ENCODE measurements at regions not wholly inside any gene's neighbourhood (a gene's known extent, or its start where the extent isn't known, plus 50 kb on each side); places are given as distances from the start of the nearest gene placed in this dataset.

- Mint-ChIP-seq H3K9me3 (no peaks in the 10 kb centered on the region), H3K36me3 (ENCODE audit: low read depth) (no peaks in the 10 kb centered on the region), H3K4me1 (no peaks in the 10 kb centered on the region), H3K27me3 (no peaks in the 10 kb centered on the region), H3K4me3 (no peak overlapping the region), H3K27ac (no peak overlapping the region)
- no peak for DNase-seq
- ChIA-PET CTCF (no interaction called here), POLR2A (no interaction called here)
- intact Hi-C loops (cut with micrococcal nuclease), result no loop called here
- TF ChIP-seq CTCF (IDR thresholded peaks at IDR 0.05), result no peak
- no peak for ATAC-seq (ENCODE audit: low read depth)
These were observed 199.2 kb upstream of the FAM9B start for GRCh38 chrX:9233141-9233540.

GRCh38 chrX:9234315-9234714 is 200.4 kb upstream of the FAM9B start:
- no peaks in the 10 kb centered on the region for H3K4me1 Mint-ChIP-seq
- ChIA-PET POLR2A (no interaction called here), CTCF (no interaction called here)
- no peaks in the 10 kb centered on the region for H3K36me3 Mint-ChIP-seq (ENCODE audit: low read depth)
- intact Hi-C loops (cut with micrococcal nuclease), result no loop called here
- no peak for DNase-seq
- no peak for ATAC-seq (ENCODE audit: low read depth)
- no peak for TF ChIP-seq CTCF (IDR thresholded peaks at IDR 0.05)
- H3K9me3 Mint-ChIP-seq, result no peaks in the 10 kb centered on the region
- H3K4me3 Mint-ChIP-seq, result no peak overlapping the region
- no peaks in the 10 kb centered on the region for H3K27me3 Mint-ChIP-seq
- no peak overlapping the region for H3K27ac Mint-ChIP-seq

- TF ChIP-seq CTCF (IDR thresholded peaks at IDR 0.05), result no peak
- intact Hi-C loops (cut with micrococcal nuclease), result no loop called here
- ATAC-seq (ENCODE audit: low read depth), result no peak
- Mint-ChIP-seq H3K9me3 (no peaks in the 10 kb centered on the region), H3K36me3 (ENCODE audit: low read depth) (no peaks in the 10 kb centered on the region), H3K27ac (no peak overlapping the region), H3K4me1 (no peaks in the 10 kb centered on the region), H3K27me3 (no peaks in the 10 kb centered on the region), H3K4me3 (no peak overlapping the region)
- CTCF ChIA-PET, result no interaction called here
- POLR2A ChIA-PET, result no interaction called here
- no peak for DNase-seq
These were observed 201.8 kb upstream of the FAM9B start for GRCh38 chrX:9235722-9236121.

GRCh38 chrX:9240956-9241355 is 207.0 kb upstream of the FAM9B start:
- ChIA-PET POLR2A (no interaction called here), CTCF (no interaction called here)
- Mint-ChIP-seq H3K27ac (no peak overlapping the region), H3K9me3 (no peaks in the 10 kb centered on the region), H3K4me3 (no peak overlapping the region), H3K4me1 (no peaks in the 10 kb centered on the region), H3K27me3 (no peaks in the 10 kb centered on the region), H3K36me3 (ENCODE audit: low read depth) (no peaks in the 10 kb centered on the region)
- intact Hi-C loops (cut with micrococcal nuclease), result no loop called here
- TF ChIP-seq CTCF (IDR thresholded peaks at IDR 0.05), result no peak
- DNase-seq (no peak), ATAC-seq (ENCODE audit: low read depth) (no peak)

- no peak overlapping the region for H3K27ac Mint-ChIP-seq
- CTCF ChIA-PET, result no interaction called here
These were observed 207.5 kb upstream of the FAM9B start for GRCh38 chrX:9241427-9241826.

More at GRCh38 chrX:9241427-9241826, 207.5 kb upstream of the FAM9B start:
- Mint-ChIP-seq H3K27me3 (no peaks in the 10 kb centered on the region), H3K4me3 (no peak overlapping the region), H3K9me3 (no peaks in the 10 kb centered on the region), H3K4me1 (no peaks in the 10 kb centered on the region), H3K36me3 (ENCODE audit: low read depth) (no peaks in the 10 kb centered on the region)
- intact Hi-C loops (cut with micrococcal nuclease), result no loop called here
- TF ChIP-seq CTCF (IDR thresholded peaks at IDR 0.05), result no peak
- no peak for DNase-seq
- ATAC-seq (ENCODE audit: low read depth), result no peak
- POLR2A ChIA-PET, result no interaction called here

All from activated B cell treated with CpG ODN at 0.5 μM for 24 hours (primary cell).